Heart left ventricle (tissue), 13 donors: ENCODE measurements at regions not wholly inside any gene's neighbourhood (a gene's known extent, or its start where the extent isn't known, plus 50 kb on each side); places are given as distances from the start of the nearest gene placed in this dataset.

Experiments
- POLR2A ChIP-seq, 2 donors: fragments of 450-650 bp; IDR thresholded peaks; one replicate each; pipeline ENCODE4 v1.6.1; 2017; ENCODE audit warnings: antibody characterized with exemption in 2 of 2, mild to moderate bottlenecking in 2 of 2, moderate library complexity in 2 of 2
- TF ChIP-seq, protein P1 (sequence below), 12 donors: fragments of 200-600 bp; sonication (generic) in 4 of 12; IDR thresholded peaks; one replicate each; pipeline versions ENCODE4 v1.5.0 to v1.8.0; 2018 to 2022; ENCODE audit warnings: antibody characterized with exemption in 12 of 12, mild to moderate bottlenecking in 5 of 12
- donor health status: ischemic (EF 13 %, LVEDD 7.1; RV severe dilation, severe dysfunction).
- donor health status: DM: no; HTN: yes; CAD: no.
- donor health status: DM: no; HTN: no; CAD: no.
- donor health status: ischemic (EF 25% LVEDD 6.9; RV normal size, moderate dysfunction).
- donor health status: ischemic (EF 25% LVEDD 5.7; RV mildly dilated, moderate dysfunction).
- donor health status: ischemic (EF 35%, LVEDD 5.7; RV mildly dilated, moderate dysfunction).
- donor health status: nonischemic (EF 11% LVEDD 7.7; RV severe dilation, severe dysfunction).
- donor health status: DM: yes; HTN: yes; CAD: no.
- donor health status: PGD.
- donor health status: ischemic (EF 29% LVEDD 5.4; RV normal size, mild dysfunction).
- donor health status: nonischemic (EF 23%, LVEDD 6.1; RV moderate dilation, normal function).

DNA sequence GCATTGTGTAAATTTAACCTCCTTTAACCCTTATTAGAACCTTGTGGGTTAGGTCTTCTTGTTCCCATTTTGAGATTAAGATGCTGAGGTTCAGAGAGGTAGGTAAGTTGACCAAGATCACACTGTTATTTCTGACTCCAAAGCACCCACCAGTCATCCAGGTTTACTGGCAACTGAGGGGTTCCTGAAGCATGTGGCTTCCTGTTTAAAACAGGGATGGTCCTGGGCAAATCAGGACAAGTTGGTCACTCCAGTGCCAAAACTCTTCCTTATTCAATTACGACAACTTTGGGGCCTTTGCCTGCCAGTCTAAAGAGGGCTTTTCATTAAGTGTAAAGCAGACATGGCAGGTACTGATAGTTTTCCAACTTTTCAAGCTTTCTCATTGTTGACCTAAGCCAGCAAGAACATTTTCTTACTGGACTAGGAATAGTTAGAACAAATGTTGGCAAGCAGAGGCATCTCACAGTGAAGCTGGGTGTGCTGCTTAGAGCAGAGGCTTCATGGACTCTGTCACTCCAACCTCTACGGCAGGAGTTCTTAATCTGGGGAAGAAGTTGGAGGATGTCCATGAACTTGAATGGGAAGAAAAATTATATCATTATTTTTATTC lies 149.4 kb upstream of the ADAMTS9 start:
- TF ChIP-seq POLR2A (IDR thresholded peaks at IDR 0.05), result no peak
- TF ChIP-seq, protein P1, sequence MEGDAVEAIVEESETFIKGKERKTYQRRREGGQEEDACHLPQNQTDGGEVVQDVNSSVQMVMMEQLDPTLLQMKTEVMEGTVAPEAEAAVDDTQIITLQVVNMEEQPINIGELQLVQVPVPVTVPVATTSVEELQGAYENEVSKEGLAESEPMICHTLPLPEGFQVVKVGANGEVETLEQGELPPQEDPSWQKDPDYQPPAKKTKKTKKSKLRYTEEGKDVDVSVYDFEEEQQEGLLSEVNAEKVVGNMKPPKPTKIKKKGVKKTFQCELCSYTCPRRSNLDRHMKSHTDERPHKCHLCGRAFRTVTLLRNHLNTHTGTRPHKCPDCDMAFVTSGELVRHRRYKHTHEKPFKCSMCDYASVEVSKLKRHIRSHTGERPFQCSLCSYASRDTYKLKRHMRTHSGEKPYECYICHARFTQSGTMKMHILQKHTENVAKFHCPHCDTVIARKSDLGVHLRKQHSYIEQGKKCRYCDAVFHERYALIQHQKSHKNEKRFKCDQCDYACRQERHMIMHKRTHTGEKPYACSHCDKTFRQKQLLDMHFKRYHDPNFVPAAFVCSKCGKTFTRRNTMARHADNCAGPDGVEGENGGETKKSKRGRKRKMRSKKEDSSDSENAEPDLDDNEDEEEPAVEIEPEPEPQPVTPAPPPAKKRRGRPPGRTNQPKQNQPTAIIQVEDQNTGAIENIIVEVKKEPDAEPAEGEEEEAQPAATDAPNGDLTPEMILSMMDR (IDR thresholded peaks at IDR 0.05), result no peak
